C4-2B (cell line): ENCODE measurements at regions not wholly inside any gene's neighbourhood (a gene's known extent, or its start where the extent isn't known, plus 50 kb on each side); places are given as distances from the start of the nearest gene placed in this dataset.

Experiments used
- H3K27ac ChIP-seq: fragments of 450-650 bp; 2 replicates; pipeline ENCODE4 v1.5.1; 2017
- CTCF ChIP-seq: fragments of 450-650 bp; conservative IDR thresholded peaks from 2 replicates; pipeline ENCODE4 v1.5.1; 2017; ENCODE audit warnings: mild to moderate bottlenecking
- ZFX ChIP-seq: fragments of 450-650 bp; IDR thresholded peaks from 2 replicates; pipeline ENCODE4 v1.6.1; 2017

GRCh38 chr3:162094301-162094700, 597.7 kb downstream of the OTOL1 start:
- no peak overlapping the region for H3K27ac ChIP-seq
- TF ChIP-seq CTCF, result no peak

GRCh38 chr3:162096874-162097273, 600.3 kb downstream of the OTOL1 start:
- TF ChIP-seq CTCF, result no peak
- TF ChIP-seq ZFX, result no peak
- no peak overlapping the region for H3K27ac ChIP-seq

- H3K27ac ChIP-seq, result no peak overlapping the region
- TF ChIP-seq ZFX, result no peak
- no peak for TF ChIP-seq CTCF
These were observed 607.2 kb downstream of the OTOL1 start for GRCh38 chr3:162103808-162104207.

GRCh38 chr3:162111861-162112260, 615.3 kb downstream of the OTOL1 start:
- no peak overlapping the region for H3K27ac ChIP-seq
- TF ChIP-seq CTCF (no peak), ZFX (no peak)

- no peak overlapping the region for H3K27ac ChIP-seq
- TF ChIP-seq ZFX (no peak), CTCF (no peak)
These were observed 616.1 kb downstream of the OTOL1 start for GRCh38 chr3:162112719-162113118.

- no peak overlapping the region for H3K27ac ChIP-seq
- TF ChIP-seq ZFX, result no peak
- TF ChIP-seq CTCF, result no peak
These were observed 621.4 kb downstream of the OTOL1 start for GRCh38 chr3:162117961-162118360.

- no peak overlapping the region for H3K27ac ChIP-seq
- TF ChIP-seq CTCF (no peak), ZFX (no peak)
These were observed 623.0 kb downstream of the OTOL1 start for GRCh38 chr3:162119651-162120050.
